Activated CD4-positive, alpha-beta T cell treated with anti-CD3 and anti-CD28 coated beads, Interleukin-2, amount 10 ng/mL, durations not matched to agents 24 days and 14 days (primary cell): ENCODE measurements at regions not wholly inside any gene's neighbourhood (a gene's known extent, or its start where the extent isn't known, plus 50 kb on each side); places are given as distances from the start of the nearest gene placed in this dataset.

Experiments
- DNase-seq: peaks from one replicate; pipeline ENCODE4 v3.0.0; 2022
- H3K27ac Mint-ChIP-seq: one replicate; pipeline ENCODE4 v1.8.0; 2022; ENCODE audit warnings: mild to moderate bottlenecking, mixed read lengths
- H3K27me3 Mint-ChIP-seq: one replicate; pipeline ENCODE4 v1.8.0; 2022; ENCODE audit warnings: mixed read lengths
- H3K36me3 Mint-ChIP-seq: one replicate; pipeline ENCODE4 v1.8.0; 2022; ENCODE audit warnings: low read depth, mild to moderate bottlenecking, mixed read lengths
- H3K4me1 Mint-ChIP-seq: one replicate; pipeline ENCODE4 v1.8.0; 2021; ENCODE audit warnings: mixed read lengths
- H3K4me3 Mint-ChIP-seq: one replicate; pipeline ENCODE4 v1.8.0; 2022; ENCODE audit warnings: mild to moderate bottlenecking, moderate library complexity, mixed read lengths
- H3K9me3 Mint-ChIP-seq: one replicate; pipeline ENCODE4 v1.8.0; 2021; ENCODE audit warnings: mixed read lengths
- intact Hi-C: fragments of 100-400 bp; cut with micrococcal nuclease; formaldehyde crosslinking; loops from one replicate; pipeline ENCODE4 v1.15.1; 2023

DNA sequence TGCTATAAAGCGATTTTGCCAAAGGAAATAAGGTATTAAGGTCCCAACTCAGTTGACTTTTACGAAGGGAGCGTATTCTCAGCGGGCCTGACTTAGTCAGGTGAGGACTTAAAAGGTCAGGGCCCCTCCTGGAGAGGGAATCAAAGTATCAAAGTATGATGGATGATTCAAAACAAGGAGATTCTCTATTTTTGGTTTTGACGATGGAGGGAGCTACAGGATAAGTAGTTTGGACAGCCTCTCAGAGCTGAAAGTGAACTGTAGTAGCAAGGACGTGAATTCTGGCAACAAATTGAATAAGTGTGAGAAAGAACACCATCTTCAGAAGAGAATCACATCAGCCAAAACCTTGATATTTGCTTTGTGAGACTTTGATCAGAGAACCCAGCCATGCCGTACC, 1186.5 kb downstream of the SI start:
- no peak overlapping the region for H3K4me3 Mint-ChIP-seq

DNA sequence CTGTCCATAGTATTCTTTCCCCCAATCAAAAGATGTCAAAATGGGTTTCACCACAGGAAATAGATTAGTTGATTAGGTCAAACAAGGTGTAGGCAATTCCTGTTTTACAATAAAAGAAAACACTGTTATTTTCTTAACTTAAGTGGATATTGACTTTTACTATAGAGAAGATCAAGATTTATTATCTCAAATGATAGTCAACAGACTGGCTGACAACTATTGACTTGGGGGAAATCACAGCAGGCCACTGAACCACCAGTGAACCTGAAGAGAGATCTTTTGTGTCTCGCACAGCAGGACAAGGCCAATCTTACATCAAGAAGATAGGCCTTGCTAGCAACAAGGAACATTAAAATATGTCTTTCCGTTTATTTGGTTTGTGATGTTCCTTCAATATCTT, 1187.6 kb downstream of the SI start:
- H3K9me3 Mint-ChIP-seq = no peaks in the 10 kb centered on the region
- no peaks in the 10 kb centered on the region for H3K27me3 Mint-ChIP-seq
- no peaks in the 10 kb centered on the region for H3K36me3 Mint-ChIP-seq
- no peak overlapping the region for H3K4me3 Mint-ChIP-seq
- H3K4me1 Mint-ChIP-seq = no peaks in the 10 kb centered on the region
- DNase-seq = no peak
- H3K27ac Mint-ChIP-seq = no peak overlapping the region
- intact Hi-C loops = no loop called here

More for the DNA sequence above, 1186.5 kb downstream of the SI start:
- Mint-ChIP-seq H3K27ac (no peak overlapping the region), H3K4me1 (no peaks in the 10 kb centered on the region), H3K9me3 (no peaks in the 10 kb centered on the region), H3K36me3 (no peaks in the 10 kb centered on the region), H3K27me3 (no peaks in the 10 kb centered on the region)
- no peak for DNase-seq
- intact Hi-C loops = no loop called here

DNA sequence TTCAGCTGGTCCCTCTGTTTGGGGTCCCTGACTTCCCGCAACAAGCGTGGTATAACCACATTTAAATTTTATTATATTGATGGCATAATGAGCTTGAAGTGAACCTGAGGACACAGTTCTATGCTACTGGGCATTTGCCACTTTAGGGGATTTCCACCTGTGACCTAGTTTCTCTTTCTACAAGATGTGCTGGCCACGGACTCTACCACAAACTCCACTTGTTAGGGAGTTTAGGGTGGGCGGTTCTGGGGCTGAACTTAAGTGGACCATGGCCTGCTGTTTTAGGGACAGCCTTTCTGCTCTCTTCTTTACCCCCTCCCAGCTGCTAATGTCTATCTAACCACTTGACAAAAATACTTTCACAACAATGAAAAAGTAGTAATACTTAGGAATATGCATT, 1199.1 kb downstream of the SI start:
- H3K4me1 Mint-ChIP-seq = no peaks in the 10 kb centered on the region
- no peak overlapping the region for H3K27ac Mint-ChIP-seq
- no peaks in the 10 kb centered on the region for H3K27me3 Mint-ChIP-seq
- H3K4me3 Mint-ChIP-seq = no peak overlapping the region
- DNase-seq = no peak
- intact Hi-C loops = no loop called here
- no peaks in the 10 kb centered on the region for H3K36me3 Mint-ChIP-seq
- peaks cover 14% of the 10 kb centered on the region for H3K9me3 Mint-ChIP-seq

DNA sequence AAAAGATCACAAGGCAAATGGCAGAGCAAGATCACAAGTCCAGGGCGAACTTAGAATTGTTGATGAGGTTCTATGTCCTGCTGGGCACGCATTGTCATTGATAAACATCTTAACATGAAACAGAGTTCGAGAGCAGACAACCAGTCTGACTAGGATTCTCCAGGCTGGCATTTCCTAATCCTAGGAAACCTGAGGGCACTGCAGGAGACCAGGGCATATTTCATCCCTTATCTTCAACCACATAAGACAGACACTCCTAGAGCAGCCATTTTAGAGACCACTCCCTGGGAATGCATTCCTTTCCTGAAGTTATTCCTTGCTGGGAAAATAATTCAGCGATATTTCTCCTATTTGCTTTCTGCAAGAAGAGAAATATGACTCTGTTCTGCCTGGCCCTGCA, 1199.9 kb downstream of the SI start:
- Mint-ChIP-seq H3K27ac (no peak overlapping the region), H3K9me3 (peaks cover 14% of the 10 kb centered on the region), H3K36me3 (no peaks in the 10 kb centered on the region), H3K4me1 (no peaks in the 10 kb centered on the region), H3K27me3 (no peaks in the 10 kb centered on the region), H3K4me3 (no peak overlapping the region)
- DNase-seq = no peak
- intact Hi-C loops = no loop called here

DNA sequence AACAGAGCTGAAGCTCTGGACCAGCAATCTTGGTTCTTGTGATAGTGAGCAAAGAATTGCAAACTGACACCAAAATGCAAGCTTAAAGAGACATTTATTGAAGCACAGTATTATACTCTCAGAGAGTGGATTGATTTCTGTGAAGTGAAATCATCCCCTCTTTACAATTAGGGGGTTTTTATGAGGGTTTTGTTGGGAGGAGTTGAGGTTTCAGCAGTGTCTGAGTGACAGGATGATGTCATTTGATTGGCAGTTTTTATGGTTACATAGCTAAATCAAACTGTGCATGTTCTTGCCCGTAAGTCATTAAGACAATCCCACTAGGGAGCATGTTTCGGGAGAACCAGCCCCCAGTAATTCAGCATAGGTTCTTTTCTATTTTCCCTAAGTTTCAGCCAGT, 1200.5 kb downstream of the SI start:
- H3K4me1 Mint-ChIP-seq = no peaks in the 10 kb centered on the region
- no peak overlapping the region for H3K4me3 Mint-ChIP-seq
- DNase-seq = no peak
- peaks cover 14% of the 10 kb centered on the region for H3K9me3 Mint-ChIP-seq
- H3K27ac Mint-ChIP-seq = no peak overlapping the region
- H3K27me3 Mint-ChIP-seq = no peaks in the 10 kb centered on the region
- intact Hi-C loops = no loop called here
- no peaks in the 10 kb centered on the region for H3K36me3 Mint-ChIP-seq

DNA sequence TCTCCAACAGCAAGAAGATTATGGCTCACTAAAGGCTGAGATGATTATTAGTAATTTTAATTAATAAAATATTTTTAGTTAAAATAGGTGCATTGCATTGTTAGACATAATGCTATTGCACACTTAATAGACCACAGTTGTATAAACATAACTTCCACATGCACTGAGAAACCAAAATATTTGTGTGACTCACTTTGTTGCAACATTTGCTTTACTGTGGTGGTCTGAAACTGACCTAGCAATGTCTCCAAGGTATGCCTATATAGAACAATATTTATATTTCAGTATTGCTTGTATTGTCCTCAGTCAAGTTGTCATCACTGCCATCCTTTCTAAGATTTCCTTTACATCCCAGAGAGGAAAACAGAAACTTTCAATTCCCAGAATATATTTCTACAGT, 1215.2 kb downstream of the SI start:
- Mint-ChIP-seq H3K36me3 (no peaks in the 10 kb centered on the region), H3K4me1 (no peaks in the 10 kb centered on the region), H3K4me3 (no peak overlapping the region), H3K27ac (no peak overlapping the region), H3K9me3 (no peaks in the 10 kb centered on the region), H3K27me3 (no peaks in the 10 kb centered on the region)
- intact Hi-C loops = no loop called here
- DNase-seq = no peak

DNA sequence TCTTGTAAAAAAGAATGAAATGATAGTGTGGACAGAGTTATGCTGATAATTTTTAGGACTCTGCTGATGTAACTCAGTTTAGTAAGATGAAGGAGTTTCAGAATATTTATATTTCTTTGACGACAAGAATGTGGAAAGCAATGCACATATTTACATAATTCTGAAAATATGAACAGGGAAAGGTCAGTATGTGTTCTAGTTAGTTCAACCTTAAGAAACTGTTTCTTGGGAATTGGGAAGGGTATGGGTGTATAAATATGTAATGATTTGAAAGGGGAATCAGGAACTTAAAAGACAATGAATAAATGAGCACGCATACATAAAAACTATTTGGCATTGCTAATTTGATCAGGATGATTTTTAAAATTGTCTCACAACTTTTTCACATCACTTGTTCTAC, 1226.1 kb downstream of the SI start:
- no peak for DNase-seq
- Mint-ChIP-seq H3K4me3 (no peak overlapping the region), H3K4me1 (no peaks in the 10 kb centered on the region), H3K27me3 (no peaks in the 10 kb centered on the region), H3K36me3 (no peaks in the 10 kb centered on the region), H3K27ac (no peak overlapping the region), H3K9me3 (peaks cover 3% of the 10 kb centered on the region)
- intact Hi-C loops = no loop called here

DNA sequence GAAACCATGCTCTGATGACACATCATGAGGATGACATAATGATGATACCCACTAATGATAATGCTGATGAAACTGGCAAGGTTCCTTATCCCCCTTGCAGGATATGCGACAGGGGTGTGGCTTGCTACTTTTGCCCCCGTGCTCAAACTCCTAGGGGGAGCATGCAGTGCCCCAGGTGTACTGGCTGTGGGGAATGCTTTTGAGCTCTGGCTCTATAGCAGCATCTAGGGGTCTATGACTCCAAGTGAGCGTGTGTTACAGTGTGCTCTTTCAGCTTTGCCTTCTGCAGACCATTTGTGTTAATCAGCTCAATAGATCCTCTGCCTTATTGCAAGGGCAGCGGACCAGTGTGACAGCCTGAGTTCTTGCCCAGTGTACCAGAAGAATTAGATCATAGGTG, 1239.5 kb downstream of the SI start:
- Mint-ChIP-seq H3K36me3 (no peaks in the 10 kb centered on the region), H3K4me3 (no peak overlapping the region)
- intact Hi-C loops = no loop called here

DNA sequence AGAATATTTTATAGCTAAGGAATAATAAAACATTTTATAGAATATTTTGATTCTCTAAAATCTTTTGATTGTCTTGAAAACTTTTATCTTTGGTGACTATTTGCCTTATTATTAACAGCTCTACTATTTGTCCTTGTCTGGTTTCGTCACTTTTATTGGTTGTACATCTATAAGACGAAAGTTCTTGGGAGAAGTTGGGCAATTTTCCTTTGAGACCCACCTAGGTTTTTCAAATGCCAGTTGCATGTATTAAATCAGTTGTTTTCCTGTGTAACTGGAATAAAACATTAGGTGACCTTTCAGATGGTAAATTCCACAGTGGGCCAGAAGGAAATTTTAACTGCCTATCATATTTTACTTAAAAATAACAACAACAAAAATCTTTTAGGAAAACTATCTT, 1245.7 kb downstream of the SI start:
- H3K36me3 Mint-ChIP-seq = no peaks in the 10 kb centered on the region
- H3K9me3 Mint-ChIP-seq = peaks cover 4% of the 10 kb centered on the region
- intact Hi-C loops = no loop called here
- no peak overlapping the region for H3K4me3 Mint-ChIP-seq
- no peak overlapping the region for H3K27ac Mint-ChIP-seq
- H3K4me1 Mint-ChIP-seq = no peaks in the 10 kb centered on the region
- no peak for DNase-seq
- no peaks in the 10 kb centered on the region for H3K27me3 Mint-ChIP-seq

More for the DNA sequence above, 1239.5 kb downstream of the SI start:
- Mint-ChIP-seq H3K9me3 (no peaks in the 10 kb centered on the region), H3K27me3 (no peaks in the 10 kb centered on the region), H3K4me1 (no peaks in the 10 kb centered on the region), H3K27ac (no peak overlapping the region)
- DNase-seq = no peak

DNA sequence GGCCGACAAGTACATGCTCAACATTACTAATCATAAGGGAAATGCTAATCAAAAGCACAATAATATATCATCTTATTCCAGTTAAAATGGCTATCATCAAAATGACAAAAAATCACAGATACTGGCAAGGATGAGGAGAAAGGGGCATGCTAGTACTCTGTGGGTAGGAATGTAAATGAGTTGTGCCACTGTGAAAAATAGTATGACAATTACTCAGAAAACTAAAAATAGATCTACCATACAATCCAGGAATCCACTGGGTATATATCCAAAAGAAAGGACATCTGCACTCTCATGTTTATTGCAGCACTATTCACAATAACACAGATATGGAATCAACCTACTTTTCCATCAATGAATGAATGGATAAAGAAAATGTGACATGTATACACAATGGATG, 1256.5 kb downstream of the SI start:
- H3K9me3 Mint-ChIP-seq = no peaks in the 10 kb centered on the region
- no peaks in the 10 kb centered on the region for H3K27me3 Mint-ChIP-seq
- H3K4me3 Mint-ChIP-seq = no peak overlapping the region
- intact Hi-C loops = no loop called here
- no peak overlapping the region for H3K27ac Mint-ChIP-seq
- H3K36me3 Mint-ChIP-seq = no peaks in the 10 kb centered on the region
- H3K4me1 Mint-ChIP-seq = no peaks in the 10 kb centered on the region
- no peak for DNase-seq

DNA sequence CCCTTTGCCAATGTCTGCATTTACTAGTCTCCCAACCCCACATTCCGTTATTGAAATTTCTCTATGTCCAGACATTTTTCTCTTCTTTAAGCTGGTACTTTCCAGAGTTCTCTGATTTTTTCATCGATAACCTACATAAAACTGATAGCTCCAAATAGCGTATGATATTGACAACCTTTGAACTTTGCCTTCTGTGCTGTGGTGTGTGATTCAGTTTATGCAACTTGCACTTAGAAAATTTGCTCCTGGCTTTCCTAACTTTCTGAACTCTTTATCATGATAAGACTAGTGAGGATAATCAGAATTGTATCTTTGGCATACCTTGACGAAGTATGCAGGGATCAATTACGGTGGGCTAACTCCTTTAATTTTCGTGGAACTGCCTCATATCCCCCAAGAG, 1261.3 kb downstream of the SI start:
- no peaks in the 10 kb centered on the region for H3K27me3 Mint-ChIP-seq
- H3K4me1 Mint-ChIP-seq = no peaks in the 10 kb centered on the region
- DNase-seq = no peak
- intact Hi-C loops = no loop called here
- no peak overlapping the region for H3K4me3 Mint-ChIP-seq
- no peaks in the 10 kb centered on the region for H3K36me3 Mint-ChIP-seq
- H3K27ac Mint-ChIP-seq = no peak overlapping the region
- peaks cover 4% of the 10 kb centered on the region for H3K9me3 Mint-ChIP-seq

DNA sequence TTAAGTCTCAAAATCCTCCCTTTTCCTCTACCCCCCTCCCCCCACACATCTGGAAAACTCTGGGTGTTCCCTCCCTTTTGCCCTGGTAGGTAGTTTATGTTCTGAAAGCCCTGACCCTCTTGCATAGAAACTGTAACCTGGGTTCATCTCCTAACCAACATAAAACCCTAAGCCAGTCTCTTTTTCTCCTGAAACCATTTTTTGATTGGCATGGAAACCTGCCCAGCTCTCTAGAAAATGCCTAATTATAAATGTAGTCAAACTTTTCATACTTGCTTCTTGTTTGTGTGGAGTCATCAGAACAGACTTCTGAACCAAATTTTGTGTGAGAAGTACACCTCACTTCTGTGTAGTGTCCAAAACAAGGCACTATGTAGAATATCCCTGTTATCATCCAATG, 1264.4 kb downstream of the SI start:
- Mint-ChIP-seq H3K27me3 (no peaks in the 10 kb centered on the region), H3K36me3 (no peaks in the 10 kb centered on the region), H3K9me3 (peaks cover 4% of the 10 kb centered on the region), H3K4me3 (no peak overlapping the region), H3K27ac (no peak overlapping the region), H3K4me1 (no peaks in the 10 kb centered on the region)
- no peak for DNase-seq
- intact Hi-C loops = no loop called here

DNA sequence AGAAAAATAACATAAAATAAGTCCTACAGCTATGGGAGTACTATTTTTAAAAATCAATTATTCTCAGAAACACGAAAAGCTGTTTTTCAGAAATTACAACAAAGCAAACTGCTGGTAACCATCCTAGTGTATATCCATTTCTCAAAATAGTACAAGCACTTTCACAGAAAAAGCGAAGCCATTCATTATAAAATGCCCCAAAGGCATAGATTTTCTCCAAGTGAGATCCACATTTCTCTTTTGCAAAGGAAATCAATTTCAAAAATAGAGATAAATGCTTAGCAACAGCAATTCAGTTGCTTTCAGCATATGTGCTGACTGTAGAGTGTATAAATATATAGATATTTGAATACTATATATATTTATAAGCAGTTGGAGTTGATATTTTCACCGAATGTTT, 1266.3 kb downstream of the SI start:
- H3K9me3 Mint-ChIP-seq = peaks cover 4% of the 10 kb centered on the region
- no peak overlapping the region for H3K27ac Mint-ChIP-seq
- H3K27me3 Mint-ChIP-seq = no peaks in the 10 kb centered on the region
- no peaks in the 10 kb centered on the region for H3K36me3 Mint-ChIP-seq
- no peak overlapping the region for H3K4me3 Mint-ChIP-seq
- DNase-seq = no peak
- H3K4me1 Mint-ChIP-seq = no peaks in the 10 kb centered on the region
- intact Hi-C loops = no loop called here

DNA sequence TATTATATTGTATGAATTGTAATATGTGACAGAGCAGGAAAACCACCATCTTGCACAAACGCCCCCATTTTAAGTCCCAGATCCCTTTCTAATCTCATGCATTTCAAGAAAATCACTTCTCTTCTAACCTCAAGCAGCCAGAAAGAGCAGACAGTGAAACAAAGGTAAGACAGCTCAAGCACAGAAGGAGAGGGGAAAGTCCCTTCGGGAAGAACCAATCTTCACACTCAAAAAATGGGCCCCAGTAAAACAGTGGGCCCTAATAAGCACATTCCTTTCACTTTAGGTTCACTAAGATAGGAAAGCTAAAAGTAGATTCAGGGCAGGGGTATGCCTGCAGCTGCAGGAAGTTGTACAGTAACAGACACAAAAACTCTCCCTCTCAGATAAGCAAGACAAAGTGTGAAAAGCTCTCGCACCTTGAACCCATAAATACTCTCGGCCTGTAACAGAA, 1268.7 kb downstream of the SI start:
- intact Hi-C loops = no loop called here
- H3K4me1 Mint-ChIP-seq = no peaks in the 10 kb centered on the region
- DNase-seq = no peak
- no peaks in the 10 kb centered on the region for H3K27me3 Mint-ChIP-seq
- no peaks in the 10 kb centered on the region for H3K9me3 Mint-ChIP-seq
- no peak overlapping the region for H3K4me3 Mint-ChIP-seq
- no peaks in the 10 kb centered on the region for H3K36me3 Mint-ChIP-seq
- no peak overlapping the region for H3K27ac Mint-ChIP-seq

DNA sequence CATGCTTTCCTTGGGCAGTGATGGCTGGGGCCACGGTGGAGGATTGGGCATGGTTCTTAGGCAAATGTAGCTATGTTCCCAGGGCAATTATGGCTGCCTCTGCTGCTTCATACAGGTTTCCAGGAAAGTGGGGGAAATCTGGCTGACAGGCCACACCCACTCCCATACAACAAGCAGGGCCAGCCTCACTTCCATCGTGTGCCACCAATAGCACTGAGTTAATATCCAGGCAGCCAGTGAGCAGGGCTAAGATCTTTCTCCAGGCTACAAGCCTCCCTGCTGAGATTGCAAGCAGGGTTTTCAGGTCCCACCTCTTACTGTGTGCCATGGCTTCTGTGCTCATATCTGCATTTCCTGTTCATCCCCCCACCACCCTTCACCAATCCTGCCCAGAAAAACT, 1291.9 kb downstream of the SI start:
- no peak overlapping the region for H3K4me3 Mint-ChIP-seq
- no peak overlapping the region for H3K27ac Mint-ChIP-seq
- peaks cover 4% of the 10 kb centered on the region for H3K9me3 Mint-ChIP-seq
- H3K27me3 Mint-ChIP-seq = no peaks in the 10 kb centered on the region
- no peaks in the 10 kb centered on the region for H3K4me1 Mint-ChIP-seq
- H3K36me3 Mint-ChIP-seq = no peaks in the 10 kb centered on the region
- intact Hi-C loops = no loop called here
- no peak for DNase-seq

DNA sequence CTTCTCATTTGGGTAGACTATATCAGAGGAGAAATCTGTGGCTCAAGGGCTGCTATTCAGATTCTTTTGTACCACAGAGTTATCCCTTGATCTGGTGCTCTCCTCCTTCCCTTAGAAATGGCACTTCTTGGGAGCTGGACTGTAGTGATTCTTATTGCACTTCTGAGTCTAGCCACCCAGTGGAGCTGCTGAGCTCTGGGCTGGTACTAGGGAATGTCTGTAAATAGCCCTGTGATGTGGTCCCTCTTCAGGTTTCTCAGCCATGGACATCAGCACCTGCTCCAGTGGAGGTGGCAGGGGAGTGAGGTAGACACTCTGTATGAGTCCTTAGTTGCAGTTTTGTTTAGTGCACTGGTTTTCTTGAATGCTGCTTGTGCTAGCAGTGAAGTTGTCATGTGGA, 1292.6 kb downstream of the SI start:
- intact Hi-C loops = no loop called here
- Mint-ChIP-seq H3K27me3 (no peaks in the 10 kb centered on the region), H3K36me3 (no peaks in the 10 kb centered on the region), H3K4me3 (no peak overlapping the region), H3K9me3 (peaks cover 4% of the 10 kb centered on the region), H3K4me1 (no peaks in the 10 kb centered on the region), H3K27ac (no peak overlapping the region)
- no peak for DNase-seq
